CD8-positive, alpha-beta memory T cell (primary cell): ENCODE measurements at regions not wholly inside any gene's neighbourhood (a gene's known extent, or its start where the extent isn't known, plus 50 kb on each side); places are given as distances from the start of the nearest gene placed in this dataset.

Source experiments
- CTCF ChIA-PET: fragments of 350-600 bp; sonication (Branson Sonifier 250); formaldehyde crosslinking; loops from one replicate; lab custom pipeline; 2021; ENCODE audit warnings: antibody characterized with exemption; lab: Charles Lee
- POLR2A ChIA-PET: fragments of 350-600 bp; sonication (Branson Sonifier 250); formaldehyde crosslinking; loops from one replicate; lab custom pipeline; 2021; ENCODE audit warnings: antibody characterized with exemption; lab: Charles Lee
- DNase-seq, 5 donors: peaks; one replicate each; pipeline versions ENCODE4 v3.0.0 to v3.0.0-alpha.2; 2020 to 2022; ENCODE audit warnings: mixed read lengths in 1 of 5
- H3K27ac ChIP-seq: one replicate; pipeline ENCODE4 v1.7.0; 2013; ENCODE audit warnings: low read depth, mild to moderate bottlenecking, low read length, moderate library complexity
- H3K27me3 ChIP-seq: 2 replicates; pipeline ENCODE4 v1.7.0; 2013; ENCODE audit warnings: low read length, mild to moderate bottlenecking; ENCODE audit not compliant: insufficient read depth, poor library complexity, severe bottlenecking
- H3K36me3 ChIP-seq: 2 replicates; pipeline ENCODE4 v1.7.0; 2013; ENCODE audit warnings: mild to moderate bottlenecking, low read length, moderate library complexity; ENCODE audit not compliant: insufficient read depth
- H3K4me1 ChIP-seq: 2 replicates; pipeline ENCODE4 v1.7.0; 2013; ENCODE audit warnings: mild to moderate bottlenecking, low read length, moderate library complexity; ENCODE audit not compliant: insufficient read depth
- H3K4me3 ChIP-seq: 2 replicates; pipeline ENCODE4 v1.7.0; 2013; ENCODE audit warnings: mild to moderate bottlenecking, low read length
- H3K9me3 ChIP-seq: 2 replicates; pipeline ENCODE4 v1.7.0; 2013; ENCODE audit warnings: mild to moderate bottlenecking, low read length
- H3K27ac Mint-ChIP-seq, 8 donors: one replicate each; pipeline ENCODE4 v1.8.0; 2020 to 2021; ENCODE audit warnings: mixed read lengths in 8 of 8, mild to moderate bottlenecking in 6 of 8, inconsistent platforms in 3 of 8, moderate library complexity in 3 of 8
- H3K27me3 Mint-ChIP-seq, 2 donors: one replicate each; pipeline ENCODE4 v1.8.0; 2020 to 2021; ENCODE audit warnings: mixed read lengths in 2 of 2, mild to moderate bottlenecking in 1 of 2, moderate library complexity in 1 of 2
- H3K36me3 Mint-ChIP-seq, 3 donors: one replicate each; pipeline ENCODE4 v1.8.0; 2020 to 2021; ENCODE audit warnings: mixed read lengths in 3 of 3, inconsistent platforms in 1 of 3, mild to moderate bottlenecking in 1 of 3
- H3K4me1 Mint-ChIP-seq, 3 donors: one replicate each; pipeline ENCODE4 v1.8.0; 2020 to 2021; ENCODE audit warnings: mixed read lengths in 3 of 3, inconsistent platforms in 1 of 3, mild to moderate bottlenecking in 1 of 3
- H3K4me3 Mint-ChIP-seq, 7 donors: one replicate each; pipeline ENCODE4 v1.8.0; 2020 to 2021; ENCODE audit warnings: mixed read lengths in 7 of 7, mild to moderate bottlenecking in 6 of 7, moderate library complexity in 4 of 7, inconsistent platforms in 2 of 7
- H3K9me3 Mint-ChIP-seq, 5 donors: one replicate each; pipeline ENCODE4 v1.8.0; 2020 to 2022; ENCODE audit warnings: mixed read lengths in 5 of 5, mild to moderate bottlenecking in 3 of 5, moderate library complexity in 2 of 5, inconsistent platforms in 1 of 5

DNA sequence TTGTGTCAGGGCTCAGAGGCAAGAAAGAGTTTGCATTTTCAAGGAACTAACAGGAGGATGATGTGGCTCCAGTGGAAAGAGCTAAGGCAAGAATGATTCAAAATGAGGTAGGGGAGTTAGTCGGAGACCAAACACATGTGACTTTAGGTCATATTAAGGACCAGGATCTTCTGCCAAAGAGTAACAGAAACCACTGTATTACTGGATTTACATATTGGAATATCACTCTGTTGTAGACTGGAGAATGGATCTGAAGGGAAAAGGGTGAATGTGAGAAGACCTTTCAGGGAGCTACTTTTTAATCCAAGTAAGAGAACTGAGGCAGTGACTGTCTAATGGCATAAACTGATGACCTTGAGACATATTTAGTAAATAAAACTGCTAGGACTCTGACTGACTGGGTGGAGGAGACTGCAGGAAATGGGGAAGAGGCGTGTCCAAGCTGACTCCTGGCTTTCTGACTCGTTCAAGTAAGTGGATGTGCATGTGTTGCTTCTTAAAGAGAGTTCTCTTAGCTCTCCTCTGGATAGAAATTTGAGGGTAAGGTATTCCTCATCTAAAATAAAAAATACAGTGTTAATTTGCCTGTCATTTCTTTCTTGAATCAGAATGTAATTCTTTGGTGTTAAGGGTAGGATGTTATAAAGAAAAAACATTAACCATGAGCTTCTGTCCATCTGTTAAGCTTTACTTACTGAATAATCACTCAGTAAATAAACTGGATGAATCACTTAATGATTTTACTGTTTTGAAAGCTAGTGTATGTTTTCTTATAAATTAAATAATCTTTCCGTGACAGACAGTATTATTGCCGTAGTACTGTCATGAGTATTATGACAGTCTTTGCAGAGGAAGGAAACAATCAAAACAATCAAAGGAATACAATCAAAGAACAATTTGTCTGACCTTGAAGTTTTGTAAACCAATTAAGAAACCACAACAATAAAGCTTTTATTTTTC is 58.3 kb upstream of the CFAP20DC start:
- no peak overlapping the region for H3K4me3 ChIP-seq
- ChIA-PET CTCF (no interaction called here), POLR2A (no interaction called here)
- DNase-seq, result no peak
- H3K27ac ChIP-seq, result no peak overlapping the region
- no peaks in the 10 kb centered on the region for H3K9me3 Mint-ChIP-seq
- H3K4me1 ChIP-seq, result no peaks in the 10 kb centered on the region
- H3K9me3 ChIP-seq, result no peaks in the 10 kb centered on the region
- H3K36me3 Mint-ChIP-seq, result no peaks in the 10 kb centered on the region
- no peaks in the 10 kb centered on the region for H3K27me3 ChIP-seq
- no peak overlapping the region for H3K27ac Mint-ChIP-seq
- no peaks in the 10 kb centered on the region for H3K36me3 ChIP-seq
- H3K4me1 Mint-ChIP-seq, result no peaks in the 10 kb centered on the region
- H3K4me3 Mint-ChIP-seq, result no peak overlapping the region
- H3K27me3 Mint-ChIP-seq, result peaks cover 1 to 6% of the 10 kb centered on the region in 2 donors

DNA sequence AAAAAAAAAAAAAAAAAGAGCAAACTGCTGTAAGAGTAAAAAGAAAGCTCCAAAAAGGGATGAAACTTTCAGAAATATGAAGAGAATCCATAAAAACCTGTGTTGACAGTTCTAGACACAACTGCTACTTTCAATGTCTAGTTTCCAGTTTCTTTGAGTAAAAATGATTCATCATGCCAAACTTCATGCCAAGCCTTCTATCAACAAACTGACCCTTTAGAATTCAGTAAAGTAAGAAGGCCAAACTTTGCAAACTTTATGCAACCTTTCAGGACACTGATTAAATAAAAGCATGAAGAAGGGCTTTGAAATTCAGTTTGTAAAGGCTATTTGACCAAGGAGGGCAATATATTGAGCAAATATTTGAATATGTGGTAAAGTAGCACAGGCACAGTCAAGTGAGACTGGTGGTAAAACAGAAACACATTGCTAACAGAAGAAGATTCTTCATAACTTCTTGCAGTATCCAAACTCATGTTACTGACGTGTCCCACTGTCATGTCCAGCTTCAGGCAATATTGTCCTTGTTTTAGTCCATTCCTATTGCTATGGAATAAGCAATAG is 56.3 kb upstream of the CFAP20DC start:
- no peak overlapping the region for H3K4me3 ChIP-seq
- H3K4me1 ChIP-seq, result no peaks in the 10 kb centered on the region
- no peaks in the 10 kb centered on the region for H3K27me3 ChIP-seq
- POLR2A ChIA-PET, result no interaction called here
- Mint-ChIP-seq H3K36me3 (no peaks in the 10 kb centered on the region), H3K9me3 (no peaks in the 10 kb centered on the region), H3K27ac (no peak overlapping the region), H3K4me3 (no peak overlapping the region), H3K27me3 (peaks cover 4 to 19% of the 10 kb centered on the region in 2 donors), H3K4me1 (no peaks in the 10 kb centered on the region)
- no peaks in the 10 kb centered on the region for H3K36me3 ChIP-seq
- DNase-seq, result no peak
- no peaks in the 10 kb centered on the region for H3K9me3 ChIP-seq
- H3K27ac ChIP-seq, result no peak overlapping the region
- CTCF ChIA-PET, result no interaction called here

DNA sequence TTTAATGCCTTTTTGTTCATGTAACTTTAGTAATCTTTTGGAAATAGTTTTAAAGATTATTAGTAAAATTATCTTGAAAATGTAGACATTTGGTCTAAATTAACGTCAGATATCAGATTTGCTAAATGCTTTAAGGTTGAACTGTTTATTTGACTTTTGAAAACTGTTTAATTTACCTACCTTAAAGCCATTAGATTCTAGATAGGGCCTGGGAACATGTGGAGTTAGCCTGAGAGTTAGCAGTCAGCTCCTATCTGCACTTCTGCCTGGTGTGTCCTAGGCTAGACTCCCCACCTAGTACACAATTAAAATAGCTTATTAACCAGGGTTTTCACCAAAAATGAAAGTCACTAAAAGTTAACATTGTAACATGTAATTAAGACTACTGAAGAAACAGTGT is 53.7 kb upstream of the CFAP20DC start:
- Mint-ChIP-seq H3K4me1 (no peaks in the 10 kb centered on the region), H3K27ac (no peak overlapping the region), H3K4me3 (no peak overlapping the region), H3K9me3 (peaks cover 0 to 2% (median under 1%) of the 10 kb centered on the region in 5 donors), H3K36me3 (no peaks in the 10 kb centered on the region), H3K27me3 (peaks cover 9 to 19% of the 10 kb centered on the region in 2 donors)
- ChIA-PET CTCF (no interaction called here), POLR2A (no interaction called here)
- no peak for DNase-seq
- H3K27ac ChIP-seq, result no peak overlapping the region
- no peaks in the 10 kb centered on the region for H3K36me3 ChIP-seq
- H3K9me3 ChIP-seq, result no peaks in the 10 kb centered on the region
- no peaks in the 10 kb centered on the region for H3K27me3 ChIP-seq
- H3K4me3 ChIP-seq, result no peak overlapping the region
- H3K4me1 ChIP-seq, result no peaks in the 10 kb centered on the region

DNA sequence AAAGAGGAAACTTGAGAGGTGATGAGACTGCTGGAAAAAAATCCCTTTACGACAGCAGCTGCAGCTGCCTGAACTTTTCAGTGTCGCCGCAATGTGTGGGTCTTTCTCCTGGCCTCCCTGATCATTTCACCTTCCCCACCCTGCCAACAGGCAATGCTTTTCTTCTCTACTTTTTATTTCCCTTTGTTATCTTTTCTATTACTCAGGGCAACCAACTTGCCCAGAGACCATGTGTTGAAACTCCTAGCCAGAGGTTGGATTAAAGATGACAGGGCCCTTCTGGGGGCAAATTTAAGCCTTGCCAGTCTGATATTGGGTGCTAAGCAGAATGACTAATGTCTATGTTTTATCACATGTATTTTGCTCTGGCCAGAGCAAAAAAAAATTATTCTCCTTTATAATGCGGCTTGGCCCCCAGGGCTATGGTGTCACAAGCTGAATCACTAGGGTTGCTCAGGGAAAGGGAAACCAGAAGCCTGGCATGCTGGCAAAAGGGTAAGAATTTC is 51.5 kb upstream of the CFAP20DC start:
- Mint-ChIP-seq H3K4me3 (no peak overlapping the region), H3K27ac (no peak overlapping the region), H3K36me3 (no peaks in the 10 kb centered on the region), H3K9me3 (peaks cover 0 to 10% (median 8%) of the 10 kb centered on the region in 5 donors), H3K4me1 (no peaks in the 10 kb centered on the region), H3K27me3 (peaks cover 14 to 19% of the 10 kb centered on the region in 2 donors)
- DNase-seq, result no peak
- no peaks in the 10 kb centered on the region for H3K36me3 ChIP-seq
- H3K4me1 ChIP-seq, result no peaks in the 10 kb centered on the region
- ChIA-PET CTCF (interaction anchor here (1.0 kb wide), 1 partner anchor 8 kb away, joined by 3 read pairs; no protein-coding TSS in a partner anchor), POLR2A (no interaction called here)
- no peaks in the 10 kb centered on the region for H3K9me3 ChIP-seq
- no peak overlapping the region for H3K4me3 ChIP-seq
- H3K27ac ChIP-seq, result no peak overlapping the region
- H3K27me3 ChIP-seq, result no peaks in the 10 kb centered on the region
